Bronchial epithelial cell (primary cell): ENCODE measurements at regions not wholly inside any gene's neighbourhood (a gene's known extent, or its start where the extent isn't known, plus 50 kb on each side); places are given as distances from the start of the nearest gene placed in this dataset.

Experiments used
- DNase-seq: peaks from one replicate; pipeline ENCODE4 v3.0.0-alpha.2; 2010; ENCODE audit warnings: low read depth
- FAIRE-seq: peaks from 2 replicates; lab custom pipeline; 2011; peaks lifted over from hg19 to GRCh38; lab: Jason Lieb, UNC
- H3K27me3 ChIP-seq: 2 replicates; pipeline ENCODE4 v1.5.1; 2011; ENCODE audit warnings: low read length; ENCODE audit not compliant: control insufficient read depth, insufficient read depth
- H3K36me3 ChIP-seq: 2 replicates; pipeline ENCODE4 v1.5.1; 2011; ENCODE audit warnings: low read length; ENCODE audit not compliant: control insufficient read depth, insufficient read depth
- H3K4me3 ChIP-seq: 2 replicates; pipeline ENCODE4 v1.5.1; 2011; ENCODE audit warnings: mild to moderate bottlenecking, low read depth, low read length, control low read depth
- TF ChIP-seq, protein P1 (sequence below): IDR thresholded peaks from 2 replicates; pipeline ENCODE4 v1.5.1; 2011; ENCODE audit warnings: mild to moderate bottlenecking, moderate library complexity, low read length, control low read depth, inconsistent platforms; ENCODE audit not compliant: insufficient read depth, severe bottlenecking

DNA sequence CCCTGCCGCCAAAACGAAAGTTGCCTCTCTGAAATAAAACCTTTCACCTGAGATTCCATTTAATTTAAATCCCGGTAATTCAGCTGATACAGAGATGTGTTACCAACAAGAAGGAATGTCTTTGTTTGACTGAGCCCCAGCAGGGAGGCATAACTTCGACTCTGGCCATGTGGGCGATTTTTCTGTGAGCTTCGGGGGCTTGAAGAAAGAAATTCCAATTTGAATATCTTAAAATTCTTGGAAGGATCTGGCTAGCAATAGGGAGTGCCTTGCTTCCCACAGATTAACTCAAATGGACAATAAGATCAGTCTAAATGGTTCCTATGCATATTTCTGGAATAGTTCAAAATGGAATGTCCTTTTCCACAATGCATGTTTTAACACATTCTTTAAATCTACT is 252.5 kb upstream of the TMPO start:
- H3K36me3 ChIP-seq = no peaks in the 10 kb centered on the region
- FAIRE-seq (no peak), DNase-seq (no peak)
- no peak overlapping the region for H3K4me3 ChIP-seq
- H3K27me3 ChIP-seq = no peaks in the 10 kb centered on the region
- TF ChIP-seq, protein P1, sequence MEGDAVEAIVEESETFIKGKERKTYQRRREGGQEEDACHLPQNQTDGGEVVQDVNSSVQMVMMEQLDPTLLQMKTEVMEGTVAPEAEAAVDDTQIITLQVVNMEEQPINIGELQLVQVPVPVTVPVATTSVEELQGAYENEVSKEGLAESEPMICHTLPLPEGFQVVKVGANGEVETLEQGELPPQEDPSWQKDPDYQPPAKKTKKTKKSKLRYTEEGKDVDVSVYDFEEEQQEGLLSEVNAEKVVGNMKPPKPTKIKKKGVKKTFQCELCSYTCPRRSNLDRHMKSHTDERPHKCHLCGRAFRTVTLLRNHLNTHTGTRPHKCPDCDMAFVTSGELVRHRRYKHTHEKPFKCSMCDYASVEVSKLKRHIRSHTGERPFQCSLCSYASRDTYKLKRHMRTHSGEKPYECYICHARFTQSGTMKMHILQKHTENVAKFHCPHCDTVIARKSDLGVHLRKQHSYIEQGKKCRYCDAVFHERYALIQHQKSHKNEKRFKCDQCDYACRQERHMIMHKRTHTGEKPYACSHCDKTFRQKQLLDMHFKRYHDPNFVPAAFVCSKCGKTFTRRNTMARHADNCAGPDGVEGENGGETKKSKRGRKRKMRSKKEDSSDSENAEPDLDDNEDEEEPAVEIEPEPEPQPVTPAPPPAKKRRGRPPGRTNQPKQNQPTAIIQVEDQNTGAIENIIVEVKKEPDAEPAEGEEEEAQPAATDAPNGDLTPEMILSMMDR = no peak

DNA sequence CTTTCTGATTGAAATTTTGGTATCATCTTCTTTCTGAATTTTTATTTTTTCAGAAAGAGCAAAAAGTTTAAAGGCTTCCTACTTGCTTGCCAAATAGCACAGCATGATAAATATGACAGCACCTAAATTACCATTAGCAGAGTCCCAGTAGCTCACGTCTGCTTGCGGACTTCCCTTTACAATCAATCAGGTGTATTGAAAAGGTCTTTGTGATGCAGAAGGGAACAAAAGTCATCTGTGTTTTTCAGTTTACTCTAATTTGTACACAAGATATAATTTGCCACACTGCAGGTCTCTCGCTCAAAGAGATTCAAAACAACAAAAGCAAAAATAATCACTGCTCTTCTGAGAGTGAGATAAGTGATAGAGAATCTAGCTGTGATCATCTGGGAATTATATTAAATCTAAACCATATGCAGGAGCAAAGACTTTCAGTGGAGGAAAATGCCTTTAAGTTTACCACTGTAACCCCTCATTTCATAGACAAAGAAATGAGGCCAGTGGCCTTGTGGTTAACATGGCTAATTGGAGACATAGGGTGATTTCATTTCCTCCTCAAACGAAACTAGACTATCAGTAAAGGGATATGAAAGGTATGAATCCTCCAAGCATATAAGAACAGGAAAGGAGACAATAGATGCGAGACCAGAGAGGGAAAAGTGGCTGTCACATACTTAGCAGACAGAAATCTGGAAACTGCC is 240.8 kb upstream of the TMPO start:
- TF ChIP-seq, protein P1 = no peak
- no peaks in the 10 kb centered on the region for H3K36me3 ChIP-seq
- no peak overlapping the region for H3K4me3 ChIP-seq
- no peaks in the 10 kb centered on the region for H3K27me3 ChIP-seq
- DNase-seq (no peak), FAIRE-seq (no peak)

DNA sequence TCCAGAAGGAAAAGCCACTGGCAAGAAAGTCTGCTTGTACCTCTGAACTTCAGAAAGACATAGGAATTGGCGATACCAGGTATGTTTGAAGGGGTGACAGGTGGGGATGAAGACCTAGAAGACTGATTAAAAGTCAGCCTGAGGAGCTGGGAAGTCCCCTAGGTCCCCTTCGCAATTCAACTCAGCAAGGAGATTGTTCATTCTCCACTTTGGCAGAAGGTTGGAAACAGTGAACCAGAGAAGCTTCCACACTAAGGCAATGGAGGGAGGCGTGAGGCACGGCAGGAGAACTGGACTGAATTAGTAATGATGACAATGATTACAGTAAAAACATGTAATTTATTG is 240.3 kb upstream of the TMPO start:
- DNase-seq = no peak
- Histone ChIP-seq H3K36me3 (no peaks in the 10 kb centered on the region), H3K27me3 (no peaks in the 10 kb centered on the region), H3K4me3 (no peak overlapping the region)
- TF ChIP-seq, protein P1 = no peak
- FAIRE-seq = no peak

DNA sequence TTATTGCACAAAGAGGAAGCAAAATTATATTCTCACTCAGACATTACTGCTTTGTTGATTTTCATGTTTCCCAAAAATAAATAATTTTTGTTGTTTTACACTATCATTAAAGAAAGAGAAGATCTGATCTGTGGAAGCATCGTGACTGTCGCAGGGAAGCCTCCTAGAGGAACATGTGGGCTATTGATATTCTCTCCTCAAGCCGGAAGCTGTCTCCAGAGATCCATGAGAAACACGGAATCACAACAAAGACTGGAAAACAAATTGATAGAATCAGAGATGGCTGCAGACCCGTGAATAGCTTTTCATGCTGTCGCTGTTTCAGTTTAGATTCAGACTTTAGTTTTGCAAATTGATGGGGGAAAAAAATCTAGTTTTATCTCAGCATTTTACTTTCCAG is 235.2 kb upstream of the TMPO start:
- FAIRE-seq (no peak), DNase-seq (no peak)
- TF ChIP-seq, protein P1 = no peak

DNA sequence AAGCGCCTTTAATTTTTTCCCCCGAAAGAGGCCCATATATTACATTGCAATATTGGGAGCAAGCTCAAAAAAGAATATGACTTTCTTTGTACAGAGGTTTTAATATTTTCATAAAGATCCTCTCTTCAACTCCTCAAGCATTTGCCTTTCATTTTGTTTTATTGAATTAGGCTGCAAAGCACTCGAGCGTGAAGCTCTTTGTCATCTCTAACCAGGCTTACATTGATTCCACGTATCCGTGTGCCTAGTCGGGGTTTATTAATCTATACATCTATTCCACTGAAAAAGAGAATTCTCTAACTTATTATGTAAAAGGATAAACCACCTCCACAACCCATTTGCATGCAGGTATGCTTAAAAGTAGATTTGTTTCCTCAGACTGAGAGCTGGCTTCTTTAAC is 234.8 kb upstream of the TMPO start:
- Histone ChIP-seq H3K27me3 (no peaks in the 10 kb centered on the region), H3K4me3 (no peak overlapping the region), H3K36me3 (no peaks in the 10 kb centered on the region)
- FAIRE-seq = no peak
- no peak for DNase-seq
- TF ChIP-seq, protein P1 = no peak

More for the DNA sequence above, 235.2 kb upstream of the TMPO start:
- H3K4me3 ChIP-seq = no peak overlapping the region
- H3K36me3 ChIP-seq = no peaks in the 10 kb centered on the region
- H3K27me3 ChIP-seq = no peaks in the 10 kb centered on the region

DNA sequence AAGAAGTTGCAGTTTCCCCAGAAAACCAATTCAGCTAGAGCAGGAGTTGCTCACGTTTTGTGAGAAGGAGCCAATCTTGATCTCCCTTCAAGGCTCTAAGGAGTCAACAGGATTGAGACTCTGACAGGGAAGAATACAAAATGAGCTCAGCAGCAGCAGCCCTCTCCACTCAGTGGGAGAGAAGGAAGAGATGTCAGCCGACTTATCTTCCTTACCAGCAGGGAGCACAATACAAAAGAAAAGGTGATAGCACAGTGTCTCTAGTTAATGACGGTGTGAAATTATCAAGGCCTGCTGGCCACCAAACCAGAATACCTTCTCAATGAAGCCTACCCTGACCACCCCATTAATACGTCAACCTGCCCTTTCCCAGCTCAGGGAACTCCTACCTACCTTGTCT is 223.6 kb upstream of the TMPO start:
- FAIRE-seq = no peak
- TF ChIP-seq, protein P1 = no peak
- Histone ChIP-seq H3K36me3 (no peaks in the 10 kb centered on the region), H3K27me3 (no peaks in the 10 kb centered on the region), H3K4me3 (no peak overlapping the region)
- no peak for DNase-seq
